HG03064 (cell line): ENCODE measurements at regions not wholly inside any gene's neighbourhood (a gene's known extent, or its start where the extent isn't known, plus 50 kb on each side); places are given as distances from the start of the nearest gene placed in this dataset.
"Not testable (repeated sequence)": the region's sequence is repeated elsewhere in the genome, so short reads cannot be mapped to it uniquely, and the experiment has no call there.

Experiments
- ATAC-seq: cut with Tn5 transposase; IDR thresholded peaks from one replicate; pipeline ENCODE4 v1.9.1; 2021; ENCODE audit warnings: low read depth; ENCODE audit not compliant: unreplicated experiment

- no peak for ATAC-seq
Observed at GRCh38 chr5:117763271-117763670, 1188.6 kb upstream of the SEMA6A start.

- ATAC-seq, result no peak
Observed at GRCh38 chr5:117761186-117761585, 1186.6 kb upstream of the SEMA6A start.

GRCh38 chr5:117759849-117760499, 1185.4 kb upstream of the SEMA6A start:
- ATAC-seq, result no peak

DNA sequence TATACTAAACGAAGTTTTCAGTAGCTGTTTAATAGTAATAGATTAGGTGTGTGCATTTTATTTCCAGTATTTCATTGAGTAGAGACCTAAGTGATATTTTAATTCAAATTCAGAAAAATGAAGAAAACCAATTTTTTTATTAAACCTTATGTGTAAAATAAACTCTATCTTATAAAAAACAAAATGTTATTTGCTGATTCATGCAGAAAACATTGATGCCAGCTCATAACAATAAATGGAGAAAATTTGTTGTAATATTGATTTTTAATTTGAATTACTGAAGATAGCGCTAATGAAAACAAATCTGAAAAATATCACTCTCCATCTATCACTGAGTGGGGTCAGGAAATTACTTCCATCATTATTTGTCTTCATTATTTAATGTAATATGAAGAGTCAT, 1177.8 kb upstream of the SEMA6A start:
- no peak for ATAC-seq

- ATAC-seq, result no peak
Observed at GRCh38 chr5:117748336-117748735, 1173.7 kb upstream of the SEMA6A start.

- no peak for ATAC-seq
Observed at GRCh38 chr5:117743337-117743736, 1168.7 kb upstream of the SEMA6A start.

DNA sequence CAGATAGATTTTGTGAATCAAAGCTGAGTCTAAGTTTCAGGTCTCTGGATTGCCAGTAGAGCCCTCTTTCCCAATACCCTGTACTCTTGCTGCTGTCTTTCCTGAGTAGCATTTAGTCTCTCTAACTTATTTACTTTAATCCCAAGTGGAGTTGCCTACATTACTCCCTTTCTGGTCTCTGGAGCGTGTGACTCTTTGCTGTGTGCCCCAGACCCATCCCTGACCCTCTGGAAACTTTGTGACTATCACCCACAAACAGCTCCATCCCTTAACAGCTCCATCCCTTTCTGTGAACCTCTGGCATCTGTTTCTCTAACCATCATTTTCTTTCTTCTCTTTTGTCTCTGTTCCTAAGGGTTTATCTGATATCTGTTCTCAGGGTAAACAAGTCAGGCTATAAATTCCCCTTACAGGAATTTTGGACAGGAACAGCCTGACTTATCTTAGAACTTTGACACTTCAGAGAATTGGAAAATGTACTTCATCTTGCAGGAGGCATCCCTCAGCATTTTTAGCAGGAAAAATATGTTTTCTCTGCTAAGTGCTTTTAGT, 1167.1 kb upstream of the SEMA6A start:
- ATAC-seq, result no peak

DNA sequence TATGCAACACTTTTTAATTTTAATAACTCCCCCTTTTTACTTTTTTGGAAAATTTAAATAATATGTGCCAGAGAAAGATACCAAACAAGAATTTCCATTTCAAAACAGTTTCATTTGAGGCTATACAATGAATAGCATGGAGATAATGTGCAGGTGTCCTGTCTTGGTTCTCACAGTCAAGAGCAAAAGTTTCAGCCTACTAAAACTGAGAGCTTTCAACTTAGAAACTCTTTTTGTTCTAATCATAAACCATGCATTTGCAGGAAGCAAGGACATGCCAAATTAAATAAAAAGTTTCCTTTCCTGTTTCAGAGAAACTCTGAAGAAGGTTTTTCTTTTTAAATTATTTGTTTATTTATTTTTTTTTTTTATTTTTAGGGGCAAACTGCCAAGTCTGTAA, 1165.6 kb upstream of the SEMA6A start:
- ATAC-seq, result no peak

DNA sequence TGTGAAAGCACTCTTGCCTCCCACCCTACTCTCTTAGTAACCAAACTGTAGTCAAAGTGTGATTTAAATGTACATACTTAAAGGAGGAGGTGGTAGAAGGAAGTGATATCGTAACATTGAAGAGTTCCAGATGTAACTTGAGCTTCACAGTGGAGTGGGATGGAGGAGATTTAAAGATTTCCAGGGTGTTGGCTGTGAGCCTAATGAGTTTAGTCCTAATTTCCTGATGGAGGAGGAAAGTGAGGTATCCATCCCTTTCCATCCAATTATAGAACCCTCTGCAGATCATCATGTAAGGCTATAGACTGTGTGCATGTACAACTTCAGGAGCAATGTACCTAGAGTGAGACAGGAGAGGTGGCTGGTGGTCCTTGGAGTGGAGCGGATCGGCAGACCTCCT, 1163.9 kb upstream of the SEMA6A start:
- ATAC-seq, result no peak

- ATAC-seq, result no peak
Observed at GRCh38 chr5:117736698-117737097, 1162.1 kb upstream of the SEMA6A start.

GRCh38 chr5:117734056-117734455, 1159.4 kb upstream of the SEMA6A start:
- ATAC-seq, result no peak

- no peak for ATAC-seq
Observed at GRCh38 chr5:117733051-117733450, 1158.4 kb upstream of the SEMA6A start.

- no peak for ATAC-seq
Observed at GRCh38 chr5:117732264-117732663, 1157.6 kb upstream of the SEMA6A start.

GRCh38 chr5:117731446-117731845, 1156.8 kb upstream of the SEMA6A start:
- ATAC-seq, result no peak

GRCh38 chr5:117720784-117721183, 1146.2 kb upstream of the SEMA6A start:
- ATAC-seq, result not testable (repeated sequence)

DNA sequence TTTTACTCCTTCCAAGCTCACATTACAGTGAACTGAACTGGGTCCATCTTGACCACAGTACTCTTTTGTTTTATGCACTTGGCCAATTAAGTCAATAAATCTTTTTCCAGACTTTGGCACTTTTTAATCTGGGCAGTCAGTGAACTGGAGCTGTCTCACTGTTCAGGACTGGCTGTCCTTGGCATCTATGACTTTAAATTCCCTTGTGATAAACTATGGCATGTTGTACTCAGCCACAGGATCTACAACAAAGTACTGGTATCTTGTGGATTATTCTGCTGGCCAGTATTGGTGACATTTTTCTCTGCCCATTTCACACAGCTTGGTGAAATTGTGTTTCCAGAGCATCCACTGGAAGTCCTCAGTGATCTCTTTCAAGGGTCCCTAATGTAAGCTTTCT, 1144.8 kb upstream of the SEMA6A start:
- no peak for ATAC-seq

GRCh38 chr5:117713585-117714198, 1139.1 kb upstream of the SEMA6A start:
- ATAC-seq, result no peak

- ATAC-seq, result no peak
Observed at GRCh38 chr5:117701062-117701461, 1126.4 kb upstream of the SEMA6A start.

DNA sequence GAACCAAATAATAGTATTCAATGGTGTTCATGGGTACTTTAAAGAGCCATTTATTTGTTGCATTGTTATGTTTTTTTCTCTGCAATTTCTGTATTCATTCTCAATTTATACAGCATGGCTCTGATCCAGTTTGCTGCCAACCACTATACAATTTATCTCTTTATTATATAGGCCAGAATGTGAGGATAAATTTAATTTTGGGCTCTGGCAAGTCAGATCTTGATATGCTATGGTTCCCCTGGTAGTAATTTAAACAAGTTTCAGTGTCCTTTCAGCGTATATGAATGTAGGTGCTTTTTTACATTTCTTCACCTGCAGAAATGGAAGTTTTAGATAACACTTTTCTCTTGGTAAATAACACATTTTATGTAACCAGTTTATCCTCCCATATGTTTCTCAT, 1118.0 kb upstream of the SEMA6A start:
- no peak for ATAC-seq

DNA sequence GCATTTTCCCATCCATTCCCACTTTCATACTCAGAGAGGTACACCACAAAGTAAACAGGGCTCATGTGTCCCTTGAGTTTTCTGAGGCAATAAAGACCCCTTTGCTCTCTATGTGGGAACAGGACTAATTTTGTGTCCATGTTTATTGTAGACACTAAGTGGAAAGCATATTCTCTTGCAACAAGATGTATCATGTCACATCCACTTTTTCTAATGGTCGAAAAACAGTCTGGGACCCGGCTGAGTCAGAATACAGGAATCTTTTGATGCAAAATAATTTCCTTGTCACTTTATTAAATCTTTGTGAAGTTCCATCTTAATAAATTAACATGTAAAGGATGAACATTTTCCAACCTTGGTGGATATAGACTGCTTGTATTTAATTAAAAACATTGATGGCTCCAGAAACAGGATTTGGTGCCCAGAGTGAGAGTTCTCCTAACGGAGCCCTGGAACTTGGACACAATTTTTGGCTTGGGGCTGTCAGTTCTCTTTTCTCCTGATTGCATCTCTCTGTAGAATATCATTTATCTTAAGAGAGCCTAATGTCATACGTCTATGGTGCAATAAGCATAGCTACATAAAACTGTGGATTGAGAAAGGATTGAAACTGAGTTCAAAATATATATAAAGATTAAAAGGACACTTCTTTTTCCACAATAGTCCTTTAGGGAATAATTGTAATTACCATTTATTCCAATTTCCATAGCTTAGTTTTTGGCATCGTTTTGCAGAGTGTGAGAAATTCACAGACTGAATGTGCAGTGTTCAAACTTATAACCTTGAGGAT, 1116.7 kb upstream of the SEMA6A start:
- no peak for ATAC-seq

DNA sequence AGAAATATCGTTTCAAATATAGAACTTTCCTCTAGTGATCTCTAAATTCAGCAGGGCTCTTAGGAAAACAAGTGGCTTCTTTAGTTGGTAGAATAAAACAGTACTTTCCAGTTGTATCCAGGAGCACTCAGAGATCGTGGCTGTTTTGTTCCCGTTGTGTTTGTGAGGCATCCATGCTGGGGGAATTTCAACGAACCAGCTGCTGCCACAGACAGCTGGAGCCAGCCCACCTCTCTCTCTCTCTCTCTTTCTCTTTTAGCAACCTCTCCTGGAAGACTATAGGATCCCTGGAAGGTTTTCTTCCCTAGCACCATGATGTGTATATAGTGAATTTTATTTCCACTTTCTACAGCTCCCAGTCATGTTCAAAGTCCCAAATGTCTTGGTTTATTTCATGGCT, 1116.0 kb upstream of the SEMA6A start:
- ATAC-seq, result no peak

GRCh38 chr5:117686926-117687325, 1112.3 kb upstream of the SEMA6A start:
- no peak for ATAC-seq
